Endothelial cell (in vitro differentiated cells): ENCODE measurements at regions not wholly inside any gene's neighbourhood (a gene's known extent, or its start where the extent isn't known, plus 50 kb on each side); places are given as distances from the start of the nearest gene placed in this dataset.
"Not testable (repeated sequence)": the region's sequence is repeated elsewhere in the genome, so short reads cannot be mapped to it uniquely, and the experiment has no call there.

Source experiments
- DNase-seq: peaks from one replicate; pipeline ENCODE4 v3.0.0; 2021; ENCODE audit warnings: low spot score
- H3K27ac Mint-ChIP-seq: one replicate; pipeline ENCODE4 v1.8.0; 2021; ENCODE audit warnings: mixed read lengths, inconsistent platforms; ENCODE audit not compliant: unreplicated experiment
- H3K27me3 Mint-ChIP-seq: one replicate; pipeline ENCODE4 v1.8.0; 2021; ENCODE audit warnings: mild to moderate bottlenecking, moderate library complexity, mixed read lengths, inconsistent platforms; ENCODE audit not compliant: unreplicated experiment
- H3K36me3 Mint-ChIP-seq: one replicate; pipeline ENCODE4 v1.8.0; 2021; ENCODE audit warnings: mild to moderate bottlenecking, low read depth, mixed read lengths, inconsistent platforms; ENCODE audit not compliant: unreplicated experiment
- H3K4me1 Mint-ChIP-seq: one replicate; pipeline ENCODE4 v1.8.0; 2021; ENCODE audit warnings: mild to moderate bottlenecking, mixed read lengths, inconsistent platforms; ENCODE audit not compliant: unreplicated experiment
- H3K4me3 Mint-ChIP-seq: one replicate; pipeline ENCODE4 v1.8.0; 2021; ENCODE audit warnings: mild to moderate bottlenecking, mixed read lengths, inconsistent platforms; ENCODE audit not compliant: unreplicated experiment
- H3K9me3 Mint-ChIP-seq: one replicate; pipeline ENCODE4 v1.8.0; 2021; ENCODE audit warnings: mixed read lengths, inconsistent platforms; ENCODE audit not compliant: unreplicated experiment
- CTCF ChIP-seq: fragments of 200-600 bp; sonication (generic); IDR thresholded peaks from one replicate; pipeline ENCODE4 v1.5.0; 2021; ENCODE audit warnings: antibody characterized with exemption; ENCODE audit not compliant: unreplicated experiment

DNA sequence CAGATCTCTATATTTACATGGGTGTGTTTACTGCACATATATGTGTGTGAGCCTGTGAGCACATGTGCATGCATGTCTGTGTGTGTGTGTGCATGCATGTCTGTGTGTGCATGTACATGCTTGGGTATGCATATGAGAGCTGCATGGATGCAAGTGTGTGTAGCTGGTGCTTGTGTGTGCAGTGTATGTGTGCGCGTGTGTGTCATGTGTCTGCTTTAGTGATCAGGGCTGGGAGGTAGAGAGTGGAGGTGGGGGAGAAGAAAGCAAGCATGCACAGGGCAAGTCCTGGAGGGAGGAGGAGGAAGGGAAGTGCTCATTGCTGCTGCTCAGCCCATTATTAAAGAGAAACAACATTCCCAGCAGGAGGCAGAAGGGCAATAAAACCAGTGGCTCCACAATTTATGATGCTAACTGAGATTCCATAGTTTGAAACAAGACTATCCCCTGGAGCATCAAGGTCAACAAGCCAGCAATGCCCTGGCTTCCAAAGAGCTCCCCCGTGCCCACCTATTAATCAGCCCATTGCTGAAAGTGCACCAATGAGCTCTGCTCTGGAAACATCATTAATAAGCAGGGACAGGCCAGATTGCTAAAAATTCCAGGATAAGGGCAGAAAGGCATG, 414.0 kb downstream of the MAFB start:
- H3K9me3 Mint-ChIP-seq: no peaks in the 10 kb centered on the region
- DNase-seq: no peak
- H3K27ac Mint-ChIP-seq: no peak overlapping the region
- no peaks in the 10 kb centered on the region for H3K36me3 Mint-ChIP-seq
- peaks cover 3% of the 10 kb centered on the region for H3K27me3 Mint-ChIP-seq
- H3K4me1 Mint-ChIP-seq: peaks cover 12% of the 10 kb centered on the region
- TF ChIP-seq CTCF: no peak
- H3K4me3 Mint-ChIP-seq: no peak overlapping the region

DNA sequence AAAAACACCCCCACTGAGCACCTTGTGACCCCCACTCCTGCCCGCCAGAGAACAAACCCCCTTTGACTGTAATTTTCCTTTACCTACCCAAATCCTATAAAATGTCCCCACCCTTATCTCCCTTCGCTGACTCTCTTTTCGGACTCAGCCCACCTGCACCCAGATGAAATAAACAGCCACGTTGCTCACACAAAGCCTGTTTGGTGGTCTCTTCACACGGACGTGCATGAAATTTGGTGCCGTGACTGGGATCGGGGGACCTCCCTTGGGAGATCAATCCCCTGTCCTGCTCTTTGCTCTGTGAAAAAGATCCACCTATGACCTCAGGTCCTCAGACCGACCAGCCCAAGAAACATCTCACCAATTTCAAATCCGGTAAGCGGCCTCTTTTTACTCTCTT, 419.8 kb downstream of the MAFB start:
- H3K27ac Mint-ChIP-seq, H3K4me3 Mint-ChIP-seq, DNase-seq, H3K27me3 Mint-ChIP-seq, H3K9me3 Mint-ChIP-seq, H3K36me3 Mint-ChIP-seq: not testable (repeated sequence)
- H3K4me1 Mint-ChIP-seq: peaks cover 10% of the 10 kb centered on the region

DNA sequence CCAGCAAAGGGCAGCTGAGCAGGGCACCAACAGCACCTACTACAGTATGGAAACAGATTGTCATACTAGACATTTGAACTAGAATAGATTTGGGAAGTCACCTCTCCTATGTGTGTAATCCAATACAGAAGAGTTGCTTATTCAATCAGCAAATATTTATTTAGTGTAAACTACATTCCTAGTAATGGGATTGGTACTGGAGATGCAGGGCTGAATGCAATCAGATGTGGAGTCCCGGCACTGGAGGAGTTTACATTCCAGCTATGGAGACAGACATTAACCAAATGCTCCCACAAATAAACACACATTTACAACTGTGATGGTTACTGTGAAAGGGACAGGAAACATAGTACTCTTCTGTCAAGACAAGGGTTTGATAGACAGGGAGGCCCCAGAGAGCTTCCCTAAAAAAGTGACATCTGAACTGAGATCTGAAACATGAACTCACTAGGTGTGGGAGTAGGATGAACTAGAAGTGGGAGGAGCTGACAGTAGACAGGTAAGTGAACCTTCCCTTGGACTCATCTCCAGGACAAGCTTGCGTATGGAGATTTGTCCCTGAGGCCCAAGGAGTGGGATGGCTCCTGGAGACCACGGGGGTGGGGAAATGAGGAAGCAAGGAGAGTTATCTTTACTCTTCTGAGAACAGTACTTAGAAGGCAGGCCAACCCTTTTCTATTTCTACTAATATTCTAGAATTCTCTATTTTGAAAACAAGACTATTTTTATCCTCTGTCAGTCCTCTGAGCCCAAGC, 420.5 kb downstream of the MAFB start:
- no peak overlapping the region for H3K27ac Mint-ChIP-seq
- peaks cover 10% of the 10 kb centered on the region for H3K4me1 Mint-ChIP-seq
- no peak for DNase-seq

GRCh38 chr20:40265825-40266533, 423.1 kb downstream of the MAFB start:
- H3K27me3 Mint-ChIP-seq: peaks cover 10% of the 10 kb centered on the region
- no peaks in the 10 kb centered on the region for H3K9me3 Mint-ChIP-seq
- no peaks in the 10 kb centered on the region for H3K36me3 Mint-ChIP-seq
- H3K4me1 Mint-ChIP-seq: peaks cover 22% of the 10 kb centered on the region
- no peak overlapping the region for H3K27ac Mint-ChIP-seq
- peak; percentile 40 for DNase-seq
- TF ChIP-seq CTCF: peak; percentile 48
- H3K4me3 Mint-ChIP-seq: no peak overlapping the region

More for the DNA sequence above, 420.5 kb downstream of the MAFB start:
- Mint-ChIP-seq H3K36me3 (no peaks in the 10 kb centered on the region), H3K4me3 (no peak overlapping the region), H3K27me3 (peaks cover 8% of the 10 kb centered on the region), H3K9me3 (no peaks in the 10 kb centered on the region)
- no peak for TF ChIP-seq CTCF

DNA sequence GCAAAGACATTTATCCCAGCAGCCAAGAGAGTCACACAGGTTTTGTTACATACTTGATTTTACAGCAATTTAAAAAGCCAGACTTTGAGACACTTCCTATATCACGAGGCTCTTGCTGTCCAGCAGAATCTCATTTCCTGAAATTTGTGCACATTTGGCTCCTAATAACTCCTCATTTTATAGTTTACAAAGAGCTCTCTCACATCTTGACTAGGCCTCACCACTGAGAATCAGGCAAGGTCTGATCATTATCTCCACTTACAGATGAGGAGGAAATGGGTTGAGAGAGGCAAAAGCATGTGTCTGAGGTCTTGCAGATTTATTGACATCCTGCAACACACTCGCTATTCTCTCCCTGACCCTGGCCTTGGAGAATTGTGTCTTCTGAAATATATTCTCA, 426.8 kb downstream of the MAFB start:
- Mint-ChIP-seq H3K27me3 (peaks cover 3% of the 10 kb centered on the region), H3K4me1 (peaks cover 17% of the 10 kb centered on the region), H3K4me3 (no peak overlapping the region)

More for the DNA sequence above, 426.8 kb downstream of the MAFB start:
- Mint-ChIP-seq H3K27ac (no peak overlapping the region), H3K9me3 (no peaks in the 10 kb centered on the region), H3K36me3 (no peaks in the 10 kb centered on the region)
- TF ChIP-seq CTCF: no peak
- no peak for DNase-seq
